A673 (cell line): ENCODE measurements at regions not wholly inside any gene's neighbourhood (a gene's known extent, or its start where the extent isn't known, plus 50 kb on each side); places are given as distances from the start of the nearest gene placed in this dataset.

Source experiments
- BruUV-seq: library from RNA; stranded (reverse); fragments of 400-500 nt; replicated peaks from 2 replicates; lab custom pipeline; 2021; lab: Mats Ljungman, UMichigan
- CTCF ChIA-PET: fragments of 300-600 bp; sonication (Branson Sonifier 250); formaldehyde crosslinking; loops from one replicate; lab custom pipeline; 2022; ENCODE audit warnings: antibody characterized with exemption; lab: Charles Lee
- POLR2A ChIA-PET: fragments of 300-600 bp; sonication (Branson Sonifier 250); formaldehyde crosslinking; loops from one replicate; lab custom pipeline; 2022; ENCODE audit warnings: antibody characterized with exemption; ENCODE audit not compliant: low non-redundant PET; lab: Charles Lee
- DNase-seq: peaks from one replicate; pipeline ENCODE4 v3.0.0-alpha.2; 2015; ENCODE audit warnings: low spot score
- H3K27ac ChIP-seq: fragments of 200-600 bp; sonication (generic); 2 replicates; pipeline ENCODE4 v1.5.1; 2016; ENCODE audit warnings: mixed run types, low read depth, mild to moderate bottlenecking, mixed read lengths, antibody characterized with exemption, low read length; ENCODE audit not compliant: poor library complexity, severe bottlenecking
- H3K27me3 ChIP-seq: fragments of 200-600 bp; sonication (generic); replicated peaks from 2 replicates; pipeline ENCODE4 v1.6.1; 2017; ENCODE audit warnings: mixed run types, low read depth, mild to moderate bottlenecking, mixed read lengths, antibody characterized with exemption, low read length; ENCODE audit not compliant: insufficient read depth, poor library complexity
- H3K36me3 ChIP-seq: fragments of 200-600 bp; sonication (generic); 2 replicates; pipeline ENCODE4 v1.6.1; 2016; ENCODE audit warnings: mixed run types, mild to moderate bottlenecking, mixed read lengths, antibody characterized with exemption, low read length; ENCODE audit not compliant: insufficient read depth, poor library complexity, severe bottlenecking
- H3K4me1 ChIP-seq: fragments of 200-600 bp; sonication (generic); 2 replicates; pipeline ENCODE4 v1.6.1; 2017; ENCODE audit warnings: mixed run types, mild to moderate bottlenecking, mixed read lengths, antibody characterized with exemption, low read length; ENCODE audit not compliant: insufficient read depth, poor library complexity, severe bottlenecking
- H3K4me3 ChIP-seq: fragments of 200-600 bp; sonication (generic); 2 replicates; pipeline ENCODE4 v1.5.1; 2016; ENCODE audit warnings: low read depth, mixed run types, mild to moderate bottlenecking, mixed read lengths, low read length; ENCODE audit not compliant: poor library complexity, severe bottlenecking
- H3K9me3 ChIP-seq: fragments of 200-600 bp; sonication (generic); 2 replicates; pipeline ENCODE4 v1.6.1; 2016; ENCODE audit warnings: mixed run types, low read depth, mild to moderate bottlenecking, mixed read lengths, antibody characterized with exemption, low read length; ENCODE audit not compliant: poor library complexity, severe bottlenecking
- CTCF ChIP-seq: fragments of 300-800, 200-600 bp; sonication (generic); conservative IDR thresholded peaks from 2 replicates; pipeline ENCODE4 v1.5.1; 2017; ENCODE audit warnings: low read depth, mild to moderate bottlenecking, antibody characterized with exemption, low read length, moderate library complexity, mixed read lengths
- EZH2 ChIP-seq: fragments of 200-600 bp; sonication (generic); IDR thresholded peaks from 2 replicates; pipeline ENCODE4 v1.6.1; 2017; ENCODE audit warnings: borderline replicate concordance, low read depth, mild to moderate bottlenecking, mixed read lengths, antibody characterized with exemption, low read length; ENCODE audit not compliant: poor library complexity, severe bottlenecking
- intact Hi-C: fragments of 100-400 bp; cut with micrococcal nuclease; formaldehyde crosslinking; loops from one replicate; pipeline ENCODE4 v1.10.0; 2022; ENCODE audit not compliant: unreplicated experiment

DNA sequence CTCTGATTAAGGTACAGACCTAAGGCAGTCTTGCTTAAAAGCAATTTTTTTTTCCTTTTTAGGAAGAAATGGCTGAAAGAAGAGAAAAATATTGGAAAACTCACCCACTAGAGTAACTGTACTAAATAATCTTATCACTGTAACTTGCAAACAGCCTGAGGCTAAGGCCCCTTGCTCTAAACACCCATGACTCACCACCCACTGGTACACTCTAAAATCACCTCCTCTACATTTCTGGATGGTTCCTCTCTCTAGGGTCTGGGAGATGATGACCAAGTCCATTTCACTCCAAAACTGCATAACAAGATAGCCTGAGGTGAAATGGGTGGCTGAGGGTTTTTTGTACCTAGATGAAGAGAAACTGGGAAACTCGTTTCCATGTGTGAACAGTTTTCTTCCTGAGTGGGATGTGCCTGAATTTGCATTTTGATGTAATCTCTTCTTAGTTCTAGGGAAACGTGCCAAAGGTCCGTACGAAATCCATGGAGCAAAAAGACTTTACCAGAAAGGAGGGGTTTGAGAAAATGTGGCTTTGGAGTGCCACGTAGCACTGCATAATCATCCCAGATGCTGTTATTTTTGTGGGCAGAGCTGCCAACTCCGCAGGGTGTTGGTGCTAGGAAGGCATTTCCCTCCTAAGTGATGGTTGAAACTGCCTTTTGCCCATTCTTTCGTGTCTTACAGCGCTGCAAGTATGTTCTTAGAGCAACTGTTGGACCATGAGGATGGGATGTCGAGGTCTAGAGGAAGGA lies 113.5 kb upstream of the C10orf90 start:
- ChIA-PET CTCF (no interaction called here), POLR2A (no interaction called here)
- Histone ChIP-seq H3K4me1 (no peaks in the 10 kb centered on the region), H3K27ac (no peak overlapping the region), H3K36me3 (no peaks in the 10 kb centered on the region), H3K9me3 (no peaks in the 10 kb centered on the region), H3K4me3 (no peak overlapping the region), H3K27me3 (peaks cover 3% of the 10 kb centered on the region)
- DNase-seq = no peak
- TF ChIP-seq CTCF = no peak
- no peak for TF ChIP-seq EZH2
- no TSS peak for BruUV-seq
- intact Hi-C loops = no loop called here

DNA sequence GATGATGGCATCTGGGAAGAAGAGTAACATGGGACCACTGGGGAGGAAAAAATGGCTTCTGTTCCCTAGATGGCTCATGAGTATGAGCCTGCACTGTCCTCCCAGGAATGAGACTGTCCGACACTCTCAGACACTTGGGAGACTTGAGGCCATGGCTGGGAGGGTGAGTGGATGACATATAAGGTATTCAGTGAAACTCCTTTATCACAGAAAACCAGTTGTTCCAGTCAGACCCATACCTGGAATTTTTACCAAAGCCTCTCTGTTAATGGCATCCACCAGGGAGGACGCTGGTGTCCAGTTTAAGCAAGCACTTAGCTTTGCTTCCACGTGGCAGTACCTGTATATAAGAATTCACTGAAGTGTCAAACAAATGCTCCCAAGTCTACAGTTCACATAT lies 116.7 kb upstream of the C10orf90 start:
- POLR2A ChIA-PET = no interaction called here
- no peaks in the 10 kb centered on the region for H3K4me1 ChIP-seq
- H3K27me3 ChIP-seq = peaks cover 10% of the 10 kb centered on the region
- no peak overlapping the region for H3K4me3 ChIP-seq
- TF ChIP-seq EZH2 = no peak
- no peak for TF ChIP-seq CTCF
- no peak overlapping the region for H3K27ac ChIP-seq
- CTCF ChIA-PET = no interaction called here
- intact Hi-C loops = no loop called here
- DNase-seq = no peak
- H3K9me3 ChIP-seq = no peaks in the 10 kb centered on the region
- no peaks in the 10 kb centered on the region for H3K36me3 ChIP-seq
- BruUV-seq = no TSS peak

- H3K27ac ChIP-seq = no peak overlapping the region
- intact Hi-C loops = no loop called here
- H3K36me3 ChIP-seq = no peaks in the 10 kb centered on the region
- BruUV-seq = no TSS peak
- ChIA-PET CTCF (no interaction called here), POLR2A (no interaction called here)
- no peaks in the 10 kb centered on the region for H3K9me3 ChIP-seq
- H3K4me3 ChIP-seq = no peak overlapping the region
- no peak for DNase-seq
- H3K27me3 ChIP-seq = peaks cover 7% of the 10 kb centered on the region
- TF ChIP-seq EZH2 (no peak), CTCF (no peak)
- no peaks in the 10 kb centered on the region for H3K4me1 ChIP-seq
Measured at GRCh38 chr10:126795318-126795717, 109.9 kb upstream of the DOCK1 start.
